ENCODE measurements at regions not wholly inside any gene's neighbourhood (a gene's known extent, or its start where the extent isn't known, plus 50 kb on each side); places are given as distances from the start of the nearest gene placed in this dataset.

DNA sequence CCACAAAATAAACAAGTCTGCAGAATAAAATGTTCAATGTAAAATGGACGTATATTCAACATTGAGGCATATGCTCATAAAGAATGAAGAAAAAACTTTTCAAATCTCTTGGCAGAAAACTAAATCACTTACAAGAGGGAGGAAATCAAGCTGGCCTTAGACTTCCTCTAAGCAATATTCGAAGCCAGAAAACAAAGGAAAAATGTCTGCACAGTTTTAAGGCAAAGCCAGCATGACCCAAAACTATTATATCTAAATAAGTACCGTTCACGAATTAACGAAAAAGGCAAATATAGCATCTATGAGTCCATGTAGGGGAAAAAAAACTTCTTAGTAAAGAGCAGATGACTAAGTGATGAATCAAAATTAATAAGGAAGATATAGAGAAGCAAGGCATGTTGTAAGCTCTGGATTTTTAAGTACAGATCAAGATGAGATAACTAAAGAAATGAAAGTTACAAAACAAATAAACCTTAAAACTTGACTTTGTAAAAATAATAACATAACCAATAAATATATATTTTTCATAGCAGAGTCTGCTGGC is 101.3 kb downstream of the KCNRG start:
- Histone ChIP-seq H3K4me1 (ENCODE audit: control insufficient read depth, insufficient read depth, low read length) (peaks cover 2% of the 10 kb centered on the region), H2AK9ac (replicated peaks; ENCODE audit: low read depth, low read length, poor library complexity) (no peak overlapping the region), H2BK120ac (ENCODE audit: low read depth, low read length) (no peak overlapping the region), H2AK5ac (ENCODE audit: low read depth, low read length) (no peak overlapping the region), H3K4me2 (ENCODE audit: low read depth, low read length) (no peak overlapping the region), H3K9ac (ENCODE audit: low read depth, low read length) (no peak overlapping the region), H3K36me3 (ENCODE audit: control insufficient read depth, insufficient read depth, low read length) (peaks cover 8% of the 10 kb centered on the region), H4K91ac (ENCODE audit: insufficient read depth, low read depth, low read length) (no peak overlapping the region), H3K9me3 (ENCODE audit: control insufficient read depth, insufficient read depth, low read length) (no peaks in the 10 kb centered on the region), H3K27ac (ENCODE audit: insufficient read depth, low read length) (no peak overlapping the region), H3K79me1 (ENCODE audit: low read depth in 1 of 2, low read length in 2 of 2) (peaks cover 17 to 30% of the 10 kb centered on the region in 2 experiments), H2BK15ac (ENCODE audit: low read depth, low read length) (no peak overlapping the region), H4K5ac (ENCODE audit: low read depth, low read length) (no peak overlapping the region), H3K4ac (ENCODE audit: low read depth, low read length) (no peak overlapping the region), H3K23ac (ENCODE audit: low read depth, low read length) (no peak overlapping the region), H3K18ac (ENCODE audit: low read depth, low read length) (no peak overlapping the region), H2AFZ (replicated peaks; ENCODE audit: low read length, poor library complexity) (no peak overlapping the region), H3K27me3 (ENCODE audit: control insufficient read depth, insufficient read depth, low read length) (no peaks in the 10 kb centered on the region), H3K4me3 (ENCODE audit: insufficient read depth, low read depth, low read length) (no peak overlapping the region), H3K9me1 (ENCODE audit: insufficient read depth, low read length) (peaks cover 5% of the 10 kb centered on the region), H4K8ac (ENCODE audit: low read depth in 2 of 2, low read length in 2 of 2) (no peak overlapping the region), H4K20me1 (ENCODE audit: insufficient read depth, low read length) (peaks cover 18% of the 10 kb centered on the region; the same call in 1 of the 2 replicates), H3K56ac (ENCODE audit: extremely low read depth, insufficient read depth, low read length) (no peak overlapping the region), H2BK5ac (ENCODE audit: low read depth, low read length, poor library complexity, severe bottlenecking) (no peak overlapping the region), H3K14ac (replicated peaks; ENCODE audit: low read depth, low read length) (no peak overlapping the region), H2BK20ac (ENCODE audit: low read depth, low read length) (no peak overlapping the region)
- no peak for ATAC-seq (ENCODE audit: low read depth)
- no peak for TF ChIP-seq RAD21 (IDR thresholded peaks at IDR 0.05; ENCODE audit: low read length)
- TF ChIP-seq, protein P1, sequence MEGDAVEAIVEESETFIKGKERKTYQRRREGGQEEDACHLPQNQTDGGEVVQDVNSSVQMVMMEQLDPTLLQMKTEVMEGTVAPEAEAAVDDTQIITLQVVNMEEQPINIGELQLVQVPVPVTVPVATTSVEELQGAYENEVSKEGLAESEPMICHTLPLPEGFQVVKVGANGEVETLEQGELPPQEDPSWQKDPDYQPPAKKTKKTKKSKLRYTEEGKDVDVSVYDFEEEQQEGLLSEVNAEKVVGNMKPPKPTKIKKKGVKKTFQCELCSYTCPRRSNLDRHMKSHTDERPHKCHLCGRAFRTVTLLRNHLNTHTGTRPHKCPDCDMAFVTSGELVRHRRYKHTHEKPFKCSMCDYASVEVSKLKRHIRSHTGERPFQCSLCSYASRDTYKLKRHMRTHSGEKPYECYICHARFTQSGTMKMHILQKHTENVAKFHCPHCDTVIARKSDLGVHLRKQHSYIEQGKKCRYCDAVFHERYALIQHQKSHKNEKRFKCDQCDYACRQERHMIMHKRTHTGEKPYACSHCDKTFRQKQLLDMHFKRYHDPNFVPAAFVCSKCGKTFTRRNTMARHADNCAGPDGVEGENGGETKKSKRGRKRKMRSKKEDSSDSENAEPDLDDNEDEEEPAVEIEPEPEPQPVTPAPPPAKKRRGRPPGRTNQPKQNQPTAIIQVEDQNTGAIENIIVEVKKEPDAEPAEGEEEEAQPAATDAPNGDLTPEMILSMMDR (conservative IDR thresholded peaks at IDR 0.05; ENCODE audit: low read depth, low read length), result no peak
- no CpG with 5 or more reads among the region's 5 CpGs for WGBS, 2 experiments (ENCODE audit: extremely low coverage in 2 of 2, insufficient read length in 1 of 2)
- DNase-seq, result peak; percentile 19
- POLR2A ChIA-PET (ENCODE audit: unreplicated experiment), result interaction anchor here (0.5 kb wide), 1 partner anchor 100 kb away, joined by 4 read pairs; no protein-coding TSS in a partner anchor
- dilution Hi-C loops (cut with HindIII; ENCODE audit: low sequenced_read_pairs, unreplicated experiment) (no loop called here), intact Hi-C loops (cut with micrococcal nuclease) (no loop called here), in situ Hi-C loops (cut with MboI; ENCODE audit: low sequenced_read_pairs) (no loop called here)
- BruUV-seq (replicated peaks), result no TSS peak
- CTCF ChIA-PET, result interaction anchor here (0.7 kb wide), 1 partner anchor 114 kb away, joined by 3 read pairs; no protein-coding TSS in a partner anchor
